ENCODE measurements at regions not wholly inside any gene's neighbourhood (a gene's known extent, or its start where the extent isn't known, plus 50 kb on each side); places are given as distances from the start of the nearest gene placed in this dataset.

DNA sequence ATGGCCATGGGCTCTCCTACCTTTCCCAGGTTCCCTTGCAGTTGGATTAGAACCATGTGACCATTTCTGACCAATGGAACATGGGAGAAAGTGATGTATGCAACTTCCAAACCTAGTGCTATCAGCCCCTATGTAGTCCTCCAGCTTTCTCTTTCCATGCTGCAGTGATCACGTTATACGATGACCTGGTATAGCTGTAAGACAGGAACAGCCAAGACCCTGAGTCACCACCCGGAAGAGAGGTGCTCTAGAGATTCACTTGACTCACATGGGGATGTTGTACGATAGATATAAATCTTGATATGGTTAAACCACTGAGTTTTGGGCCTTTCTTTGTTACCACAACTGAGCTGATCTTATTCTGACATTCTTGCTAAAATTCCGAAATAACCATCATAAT, 65.1 kb downstream of the NOG start:
- TF ChIP-seq EZH2 (IDR thresholded peaks at IDR 0.05; ENCODE audit: insufficient read depth, poor library complexity, severe bottlenecking) (no peak), EZH2phosphoT487 (IDR thresholded peaks at IDR 0.05; ENCODE audit: insufficient read depth, low read depth) (no peak)
